ENCODE measurements at regions not wholly inside any gene's neighbourhood (a gene's known extent, or its start where the extent isn't known, plus 50 kb on each side); places are given as distances from the start of the nearest gene placed in this dataset.

GRCh38 chr14:104464907-104465306, 114.7 kb upstream of the C14orf180 start:
- Mint-ChIP-seq H3K4me3 (no peak overlapping the region), H3K4me1 (peaks cover 11% of the 10 kb centered on the region), H3K27me3 (ENCODE audit: low read depth) (peaks cover 37% of the 10 kb centered on the region), H3K36me3 (no peaks in the 10 kb centered on the region), H3K9me3 (peaks cover 10% of the 10 kb centered on the region; the same call in 1 of the 2 replicates), H3K27ac (no peak overlapping the region)
- ATAC-seq (no peak), DNase-seq (ENCODE audit: low spot score) (no peak)
- ChIA-PET POLR2A (no interaction called here), CTCF (no interaction called here)
- TF ChIP-seq ZNF512 (CRISPR knock-in tag; IDR thresholded peaks at IDR 0.05; ENCODE audit: borderline replicate concordance) (no peak), PRRX2 (CRISPR knock-in tag; IDR thresholded peaks at IDR 0.05) (no peak), NFATC4 (CRISPR knock-in tag; IDR thresholded peaks at IDR 0.05) (no peak), SMAD4 (CRISPR knock-in tag; IDR thresholded peaks at IDR 0.05) (no peak), E2F4 (CRISPR knock-in tag; IDR thresholded peaks at IDR 0.05; ENCODE audit: borderline replicate concordance, low read depth) (no peak), NR1H2 (CRISPR knock-in tag; IDR thresholded peaks at IDR 0.05) (no peak), STAT6 (CRISPR knock-in tag; conservative IDR thresholded peaks at IDR 0.05; ENCODE audit: low read depth) (no peak), GABPB1 (CRISPR knock-in tag; IDR thresholded peaks at IDR 0.05) (no peak), ZNF263 (CRISPR knock-in tag; IDR thresholded peaks at IDR 0.05; ENCODE audit: low read depth) (no peak), ZNF423 (CRISPR knock-in tag; IDR thresholded peaks at IDR 0.05) (no peak), PREB (CRISPR knock-in tag; IDR thresholded peaks at IDR 0.05; ENCODE audit: borderline replicate concordance) (no peak), IRF1 (CRISPR knock-in tag; IDR thresholded peaks at IDR 0.05) (no peak), ZNF317 (CRISPR knock-in tag; IDR thresholded peaks at IDR 0.05; ENCODE audit: borderline replicate concordance, low read depth) (no peak), ZNF121 (CRISPR knock-in tag; IDR thresholded peaks at IDR 0.05) (no peak), ZNF138 (CRISPR knock-in tag; conservative IDR thresholded peaks at IDR 0.05) (no peak), TP53 (CRISPR knock-in tag; IDR thresholded peaks at IDR 0.05) (no peak), JUN (CRISPR knock-in tag; IDR thresholded peaks at IDR 0.05) (no peak)

GRCh38 chr14:104465482-104466390, 113.8 kb upstream of the C14orf180 start:
- Mint-ChIP-seq H3K4me3 (no peak overlapping the region), H3K27ac (no peak overlapping the region), H3K36me3 (no peaks in the 10 kb centered on the region), H3K9me3 (peaks cover 10% of the 10 kb centered on the region; the same call in 1 of the 2 replicates), H3K4me1 (peaks cover 3% of the 10 kb centered on the region), H3K27me3 (ENCODE audit: low read depth) (peaks cover 29% of the 10 kb centered on the region)
- DNase-seq (ENCODE audit: low spot score): no peak
- CTCF ChIA-PET: no interaction called here
- no peak for TF ChIP-seq ZNF512 (CRISPR knock-in tag; IDR thresholded peaks at IDR 0.05; ENCODE audit: borderline replicate concordance)
- TF ChIP-seq TP53 (CRISPR knock-in tag; IDR thresholded peaks at IDR 0.05): no peak
- no peak for TF ChIP-seq TEAD1 (CRISPR knock-in tag; IDR thresholded peaks at IDR 0.05)
- TF ChIP-seq ZNF671 (CRISPR knock-in tag; IDR thresholded peaks at IDR 0.05): no peak
- TF ChIP-seq ZNF317 (CRISPR knock-in tag; IDR thresholded peaks at IDR 0.05; ENCODE audit: borderline replicate concordance, low read depth): no peak
- no peak for TF ChIP-seq ZBTB21 (CRISPR knock-in tag; IDR thresholded peaks at IDR 0.05; ENCODE audit: borderline replicate concordance)
- POLR2A ChIA-PET: no interaction called here
- ATAC-seq: no peak

Measured in WTC11 (cell line).